ENCODE measurements at regions not wholly inside any gene's neighbourhood (a gene's known extent, or its start where the extent isn't known, plus 50 kb on each side); places are given as distances from the start of the nearest gene placed in this dataset.

DNA sequence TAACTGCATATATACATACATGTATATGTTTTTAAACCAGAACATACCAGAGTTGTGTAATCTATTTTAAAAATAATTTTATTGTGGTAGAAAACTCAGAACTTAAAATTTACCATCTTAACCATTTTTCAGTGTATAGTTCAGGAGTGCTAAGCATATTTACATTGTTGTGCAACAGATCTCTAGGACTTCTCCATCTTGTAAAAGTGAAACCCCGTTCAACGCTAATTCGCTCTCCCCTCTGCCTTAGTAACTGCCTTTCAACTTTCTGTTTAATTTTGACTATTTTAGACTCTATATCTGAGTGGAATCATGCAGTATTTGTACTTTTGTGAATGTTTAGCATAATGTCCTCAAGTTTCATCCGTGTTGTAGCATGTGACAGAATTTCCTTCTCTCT lies 51.8 kb upstream of the SSR3 start:
- no peak overlapping the region for H3K4me3 ChIP-seq (IDR thresholded peaks at IDR 0.05; ENCODE audit: insufficient read depth, low read depth, low read length)
- peaks cover 16% of the 10 kb centered on the region for H3K4me1 ChIP-seq (ENCODE audit: low read depth, poor library complexity, severe bottlenecking)
- no peak overlapping the region for H2AFZ ChIP-seq (ENCODE audit: low read depth)
- H3K27me3 ChIP-seq (ENCODE audit: insufficient read depth, low read depth) = no peaks in the 10 kb centered on the region
- H4K20me1 ChIP-seq (ENCODE audit: insufficient read depth) = no peaks in the 10 kb centered on the region
- no peak overlapping the region for H3K9ac ChIP-seq
- H3K36me3 ChIP-seq (ENCODE audit: insufficient read depth) = no peaks in the 10 kb centered on the region
- no peak overlapping the region for H3K4me2 ChIP-seq
- no peaks in the 10 kb centered on the region for H3K79me2 ChIP-seq (ENCODE audit: insufficient read depth, low read depth)
- TF ChIP-seq, protein P1, sequence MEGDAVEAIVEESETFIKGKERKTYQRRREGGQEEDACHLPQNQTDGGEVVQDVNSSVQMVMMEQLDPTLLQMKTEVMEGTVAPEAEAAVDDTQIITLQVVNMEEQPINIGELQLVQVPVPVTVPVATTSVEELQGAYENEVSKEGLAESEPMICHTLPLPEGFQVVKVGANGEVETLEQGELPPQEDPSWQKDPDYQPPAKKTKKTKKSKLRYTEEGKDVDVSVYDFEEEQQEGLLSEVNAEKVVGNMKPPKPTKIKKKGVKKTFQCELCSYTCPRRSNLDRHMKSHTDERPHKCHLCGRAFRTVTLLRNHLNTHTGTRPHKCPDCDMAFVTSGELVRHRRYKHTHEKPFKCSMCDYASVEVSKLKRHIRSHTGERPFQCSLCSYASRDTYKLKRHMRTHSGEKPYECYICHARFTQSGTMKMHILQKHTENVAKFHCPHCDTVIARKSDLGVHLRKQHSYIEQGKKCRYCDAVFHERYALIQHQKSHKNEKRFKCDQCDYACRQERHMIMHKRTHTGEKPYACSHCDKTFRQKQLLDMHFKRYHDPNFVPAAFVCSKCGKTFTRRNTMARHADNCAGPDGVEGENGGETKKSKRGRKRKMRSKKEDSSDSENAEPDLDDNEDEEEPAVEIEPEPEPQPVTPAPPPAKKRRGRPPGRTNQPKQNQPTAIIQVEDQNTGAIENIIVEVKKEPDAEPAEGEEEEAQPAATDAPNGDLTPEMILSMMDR (conservative IDR thresholded peaks at IDR 0.05; ENCODE audit: low read depth, low read length) = no peak
- H3K27ac ChIP-seq = no peak overlapping the region

DNA sequence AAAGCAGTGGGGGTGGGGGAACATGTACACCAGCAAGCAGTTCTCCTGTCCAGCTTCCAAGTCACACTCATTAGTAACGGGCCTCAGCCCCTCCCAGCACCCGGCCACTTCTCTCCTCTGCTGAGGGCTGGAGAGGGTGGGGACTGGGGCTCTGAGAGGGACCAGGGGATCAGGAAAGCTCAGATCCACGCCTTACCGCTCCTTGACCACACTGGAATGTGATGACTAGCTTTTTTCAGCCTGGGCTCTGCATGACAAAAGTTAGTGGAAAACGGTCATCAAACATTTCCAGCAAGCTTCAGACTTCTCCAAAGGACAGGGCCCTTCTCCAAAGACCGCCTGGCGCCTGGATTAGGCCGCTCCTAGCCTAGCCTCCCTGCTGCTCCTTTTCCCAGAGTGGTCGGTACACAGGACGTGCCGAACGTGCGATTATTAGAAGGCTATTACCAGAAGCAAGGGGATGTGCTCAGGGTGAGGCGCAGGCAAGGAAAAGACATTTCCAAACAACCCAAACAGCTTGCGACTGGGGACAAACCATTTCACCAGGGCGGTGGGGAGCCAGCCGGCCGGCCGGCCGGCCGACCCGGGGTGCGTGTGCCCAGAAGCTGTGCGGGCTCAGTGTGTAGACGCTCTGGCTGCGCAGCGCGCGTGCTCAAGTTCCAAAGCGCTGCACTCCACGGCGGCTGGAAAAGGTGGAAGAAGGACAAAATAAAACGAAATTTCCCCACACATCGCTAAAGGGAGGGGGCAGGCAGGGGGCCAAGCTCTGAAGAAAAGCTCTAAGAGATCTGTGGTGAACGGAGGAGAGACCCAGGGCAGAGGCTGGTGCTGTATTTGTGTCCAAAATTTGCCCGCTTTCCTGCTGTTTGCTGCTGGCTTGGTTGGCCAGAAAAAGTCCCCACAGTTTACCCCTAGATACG lies 51.0 kb upstream of the SSR3 start:
- Histone ChIP-seq H4K20me1 (ENCODE audit: insufficient read depth) (no peaks in the 10 kb centered on the region), H3K9ac (no peak overlapping the region), H3K79me2 (ENCODE audit: insufficient read depth, low read depth) (no peaks in the 10 kb centered on the region), H2AFZ (ENCODE audit: low read depth) (no peak overlapping the region), H3K4me3 (IDR thresholded peaks at IDR 0.05; ENCODE audit: insufficient read depth, low read depth, low read length) (no peak overlapping the region), H3K27me3 (ENCODE audit: insufficient read depth, low read depth) (no peaks in the 10 kb centered on the region), H3K4me1 (ENCODE audit: low read depth, poor library complexity, severe bottlenecking) (peaks cover 16% of the 10 kb centered on the region), H3K27ac (no peak overlapping the region), H3K36me3 (ENCODE audit: insufficient read depth) (no peaks in the 10 kb centered on the region), H3K4me2 (no peak overlapping the region)
- TF ChIP-seq, protein P1 (conservative IDR thresholded peaks at IDR 0.05; ENCODE audit: low read depth, low read length) = no peak

DNA sequence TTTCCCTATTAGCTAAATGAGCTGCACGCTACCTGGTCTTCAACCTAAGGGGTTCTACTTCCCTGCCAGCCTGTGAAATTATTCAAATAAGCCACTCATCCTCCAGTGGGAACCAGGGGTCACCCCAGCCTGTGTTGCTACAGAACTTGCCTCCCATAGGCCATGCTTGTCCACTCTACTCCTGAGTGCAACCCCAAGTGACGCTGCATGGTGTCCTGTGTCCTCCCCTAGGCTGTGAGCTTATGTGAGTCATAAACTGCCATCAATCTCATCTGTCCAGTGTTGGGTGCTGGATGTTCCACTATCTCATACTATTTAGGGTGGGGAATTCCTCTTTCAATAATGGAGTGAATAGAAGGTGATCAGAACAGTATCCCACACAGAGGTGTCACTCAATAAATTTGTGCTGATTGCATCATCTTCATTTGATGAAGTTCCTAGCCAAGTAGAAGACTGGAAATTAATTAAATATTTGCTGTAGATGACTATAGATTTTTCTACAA lies 49.8 kb upstream of the SSR3 start:
- H4K20me1 ChIP-seq (ENCODE audit: insufficient read depth) = no peaks in the 10 kb centered on the region
- TF ChIP-seq, protein P1 (conservative IDR thresholded peaks at IDR 0.05; ENCODE audit: low read depth, low read length) = no peak
- H3K9ac ChIP-seq = no peak overlapping the region
- H3K79me2 ChIP-seq (ENCODE audit: insufficient read depth, low read depth) = no peaks in the 10 kb centered on the region
- H3K27ac ChIP-seq = no peak overlapping the region
- H3K4me1 ChIP-seq (ENCODE audit: low read depth, poor library complexity, severe bottlenecking) = peaks cover 11% of the 10 kb centered on the region
- no peak overlapping the region for H2AFZ ChIP-seq (ENCODE audit: low read depth)
- no peak overlapping the region for H3K4me2 ChIP-seq
- H3K27me3 ChIP-seq (ENCODE audit: insufficient read depth, low read depth) = no peaks in the 10 kb centered on the region
- H3K36me3 ChIP-seq (ENCODE audit: insufficient read depth) = no peaks in the 10 kb centered on the region
- H3K4me3 ChIP-seq (IDR thresholded peaks at IDR 0.05; ENCODE audit: insufficient read depth, low read depth, low read length) = no peak overlapping the region
